HG02884 (cell line): ENCODE measurements at regions not wholly inside any gene's neighbourhood (a gene's known extent, or its start where the extent isn't known, plus 50 kb on each side); places are given as distances from the start of the nearest gene placed in this dataset.

Experiments used
- ATAC-seq: cut with Tn5 transposase; IDR thresholded peaks from one replicate; pipeline ENCODE4 v1.9.1; 2021; ENCODE audit warnings: mild to moderate bottlenecking, moderate library complexity; ENCODE audit not compliant: unreplicated experiment

- ATAC-seq, result no peak
Measured at GRCh38 chr13:76380446-76381065, 505.6 kb downstream of the KCTD12 start.

GRCh38 chr13:76379341-76380105 lies 506.7 kb downstream of the KCTD12 start:
- no peak for ATAC-seq

- peak; percentile 64 for ATAC-seq
Measured at GRCh38 chr13:76378767-76379166, 507.4 kb downstream of the KCTD12 start.

GRCh38 chr13:76363682-76364289 lies 522.4 kb downstream of the KCTD12 start:
- no peak for ATAC-seq

- ATAC-seq, result no peak
Measured at GRCh38 chr13:76361868-76362267, 524.3 kb downstream of the KCTD12 start.

GRCh38 chr13:76351541-76352229 lies 534.5 kb downstream of the KCTD12 start:
- ATAC-seq, result no peak

- ATAC-seq, result no peak
Measured at GRCh38 chr13:76350399-76350798, 535.8 kb downstream of the KCTD12 start.

GRCh38 chr13:76349700-76350099 lies 536.5 kb downstream of the KCTD12 start:
- no peak for ATAC-seq

GRCh38 chr13:76339649-76340048 lies 546.6 kb downstream of the KCTD12 start:
- ATAC-seq, result no peak

- no peak for ATAC-seq
Measured at GRCh38 chr13:76338003-76338402, 548.2 kb downstream of the KCTD12 start.

- no peak for ATAC-seq
Measured at GRCh38 chr13:76336889-76337844, 549.0 kb downstream of the KCTD12 start.

- no peak for ATAC-seq
Measured at GRCh38 chr13:76335463-76335862, 550.7 kb downstream of the KCTD12 start.

- ATAC-seq, result no peak
Measured at GRCh38 chr13:76331943-76332712, 554.1 kb downstream of the KCTD12 start.

- no peak for ATAC-seq
Measured at GRCh38 chr13:76330761-76331160, 555.4 kb downstream of the KCTD12 start.

GRCh38 chr13:76329866-76330580 lies 556.2 kb downstream of the KCTD12 start:
- no peak for ATAC-seq

- no peak for ATAC-seq
Measured at GRCh38 chr13:76329004-76329403, 557.2 kb downstream of the KCTD12 start.

- ATAC-seq, result no peak
Measured at GRCh38 chr13:76326343-76326742, 559.9 kb downstream of the KCTD12 start.

- ATAC-seq, result no peak
Measured at GRCh38 chr13:76319921-76320320, 566.3 kb downstream of the KCTD12 start.

- no peak for ATAC-seq
Measured at GRCh38 chr13:76316998-76317527, 569.1 kb downstream of the KCTD12 start.
